ENCODE measurements at regions not wholly inside any gene's neighbourhood (a gene's known extent, or its start where the extent isn't known, plus 50 kb on each side); places are given as distances from the start of the nearest gene placed in this dataset.

- TF ChIP-seq CTCF (IDR thresholded peaks at IDR 0.05) (no peak), POLR2A (IDR thresholded peaks at IDR 0.05) (no peak)
Observed at GRCh38 chr2:159863526-159864160, 65.6 kb upstream of the CD302 start.

Measured in vagina (tissue), 2 donors.